Neural cell (in vitro differentiated cells): ENCODE measurements at regions not wholly inside any gene's neighbourhood (a gene's known extent, or its start where the extent isn't known, plus 50 kb on each side); places are given as distances from the start of the nearest gene placed in this dataset.

Experiments used
- H2AFZ ChIP-seq: fragments of 200-600, 300-800 bp; sonication (generic), shearing (Covaris generic); 2 replicates; pipeline ENCODE4 v1.6.0; 2014; ENCODE audit warnings: low read depth, mild to moderate bottlenecking, antibody characterized with exemption, low read length, moderate library complexity
- H3F3A ChIP-seq: fragments of 200-600 bp; shearing (Covaris generic); 2 replicates; pipeline ENCODE4 v1.6.1; 2016; ENCODE audit warnings: mild to moderate bottlenecking, moderate library complexity, mixed read lengths, antibody characterized with exemption, low read length; ENCODE audit not compliant: insufficient read depth, poor library complexity, severe bottlenecking
- H3K27ac ChIP-seq: fragments of 200-600, 300-800 bp; sonication (generic), shearing (Covaris generic); 2 replicates; pipeline ENCODE4 v1.5.1; 2014; ENCODE audit warnings: mild to moderate bottlenecking, low read length, moderate library complexity
- H3K27me3 ChIP-seq: fragments of 300-800, 200-600 bp; sonication (generic), shearing (Covaris generic); 2 replicates; pipeline ENCODE4 v1.6.0; 2014; ENCODE audit warnings: mild to moderate bottlenecking, low read depth, low read length, moderate library complexity; ENCODE audit not compliant: insufficient read depth
- H3K36me3 ChIP-seq: fragments of 300-800, 200-600 bp; sonication (generic), shearing (Covaris generic); 2 replicates; pipeline ENCODE4 v1.5.1; 2014; ENCODE audit warnings: mild to moderate bottlenecking, antibody characterized with exemption, low read length, moderate library complexity; ENCODE audit not compliant: insufficient read depth
- H3K4me2 ChIP-seq: fragments of 300-800, 200-600 bp; sonication (generic), shearing (Covaris generic); 2 replicates; pipeline ENCODE4 v1.6.0; 2014; ENCODE audit warnings: mild to moderate bottlenecking, low read length
- H3K4me3 ChIP-seq: fragments of 300-800, 200-600 bp; sonication (generic), shearing (Covaris generic); 2 replicates; pipeline ENCODE4 v1.5.1; 2014; ENCODE audit warnings: mild to moderate bottlenecking, low read length, moderate library complexity
- H3K79me2 ChIP-seq: fragments of 200-600 bp; shearing (Covaris generic); replicated peaks from 2 replicates; pipeline ENCODE4 v1.6.0; 2014; ENCODE audit warnings: mild to moderate bottlenecking, low read length, moderate library complexity; ENCODE audit not compliant: insufficient read depth
- H3K9ac ChIP-seq: fragments of 300-800, 200-600 bp; sonication (generic), shearing (Covaris generic); 2 replicates; pipeline ENCODE4 v1.6.1; 2016; ENCODE audit warnings: mild to moderate bottlenecking, low read length, mixed read lengths
- H3K9me2 ChIP-seq: fragments of 200-600 bp; shearing (Covaris generic); 2 replicates; pipeline ENCODE4 v1.6.1; 2016; ENCODE audit warnings: mild to moderate bottlenecking, low read length, mixed read lengths; ENCODE audit not compliant: insufficient read depth
- H3K9me3 ChIP-seq: fragments of 200-600, 300-800 bp; sonication (generic), shearing (Covaris generic); 2 replicates; pipeline ENCODE4 v1.6.1; 2016; ENCODE audit warnings: mild to moderate bottlenecking, mixed run types, low read length, moderate library complexity, mixed read lengths
- H4K20me1 ChIP-seq: fragments of 200-600 bp; shearing (Covaris generic); 2 replicates; pipeline ENCODE4 v1.6.1; 2016; ENCODE audit warnings: mild to moderate bottlenecking, mixed run types; ENCODE audit not compliant: insufficient read depth
- EP300 ChIP-seq: fragments of 450-650 bp; conservative IDR thresholded peaks from 2 replicates; pipeline ENCODE4 v1.6.1; 2014; ENCODE audit warnings: antibody characterized with exemption, mild to moderate bottlenecking, moderate library complexity; ENCODE audit not compliant: poor library complexity, severe bottlenecking
- EZH2 ChIP-seq: fragments of 200-600, 300-800 bp; shearing (Covaris generic), sonication (generic); IDR thresholded peaks from 2 replicates; pipeline ENCODE4 v1.6.1; 2014; ENCODE audit warnings: antibody characterized with exemption, low read length, borderline replicate concordance, mild to moderate bottlenecking; ENCODE audit not compliant: insufficient read depth, poor library complexity, severe bottlenecking
- MXI1 ChIP-seq: fragments of 450-650 bp; conservative IDR thresholded peaks from 2 replicates; pipeline ENCODE4 v1.6.1; 2014; ENCODE audit warnings: antibody characterized with exemption, mild to moderate bottlenecking; ENCODE audit not compliant: poor library complexity, severe bottlenecking
- POLR2AphosphoS5 ChIP-seq: IDR thresholded peaks from 2 replicates; pipeline ENCODE4 v1.6.1; 2012
- RAD21 ChIP-seq: fragments of 450-650 bp; conservative IDR thresholded peaks from 2 replicates; pipeline ENCODE4 v1.6.1; 2014; ENCODE audit warnings: antibody characterized with exemption, mild to moderate bottlenecking, moderate library complexity
- SMC3 ChIP-seq: fragments of 450-650 bp; conservative IDR thresholded peaks from 2 replicates; pipeline ENCODE4 v1.6.1; 2014; ENCODE audit warnings: antibody characterized with exemption, mild to moderate bottlenecking, moderate library complexity; ENCODE audit not compliant: poor library complexity
- TAF1 ChIP-seq: IDR thresholded peaks from 2 replicates; pipeline ENCODE4 v1.6.1; 2012; ENCODE audit warnings: low read depth
- TF ChIP-seq, protein P1 (sequence below): IDR thresholded peaks from 2 replicates; pipeline ENCODE4 v1.6.1; 2012; ENCODE audit warnings: borderline replicate concordance
- TF ChIP-seq, protein P2 (sequence below): fragments of 450-650 bp; IDR thresholded peaks from 2 replicates; pipeline ENCODE4 v1.5.1; 2014; ENCODE audit warnings: antibody characterized with exemption, mild to moderate bottlenecking, moderate library complexity; ENCODE audit not compliant: poor library complexity, severe bottlenecking

DNA sequence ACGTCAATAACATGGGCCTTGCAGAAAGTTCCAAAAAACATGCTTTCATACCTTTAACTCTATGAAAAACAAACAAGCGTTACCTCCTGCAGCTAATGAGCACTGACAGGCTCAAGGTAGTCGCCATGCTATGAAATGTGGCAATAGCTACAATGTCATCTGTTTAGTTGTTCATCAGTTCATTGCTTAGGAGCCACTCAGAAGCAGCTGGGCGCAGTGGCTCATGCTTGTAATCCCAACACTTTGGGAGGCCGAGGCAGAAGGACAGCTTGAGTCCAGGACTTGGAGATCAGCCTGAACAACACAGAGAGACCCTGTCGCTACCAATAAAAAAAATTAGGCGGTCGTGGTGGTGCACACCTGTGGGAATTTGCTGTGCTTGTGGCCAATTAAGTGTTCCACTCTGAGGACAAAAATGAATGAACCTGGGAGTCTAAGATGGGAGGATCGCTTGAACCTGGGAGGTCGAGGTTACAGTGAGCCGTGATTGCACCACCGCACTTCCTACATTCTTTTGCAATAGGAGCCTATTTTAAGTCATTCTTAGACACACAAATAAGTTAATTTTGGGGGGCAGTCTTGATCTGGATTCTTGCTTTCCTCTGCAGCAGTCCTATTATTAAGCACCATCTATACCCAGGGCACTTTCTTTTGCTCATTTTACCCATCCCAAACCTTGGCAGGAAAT is 276.2 kb upstream of the KLF14 start:
- TF ChIP-seq, protein P1, sequence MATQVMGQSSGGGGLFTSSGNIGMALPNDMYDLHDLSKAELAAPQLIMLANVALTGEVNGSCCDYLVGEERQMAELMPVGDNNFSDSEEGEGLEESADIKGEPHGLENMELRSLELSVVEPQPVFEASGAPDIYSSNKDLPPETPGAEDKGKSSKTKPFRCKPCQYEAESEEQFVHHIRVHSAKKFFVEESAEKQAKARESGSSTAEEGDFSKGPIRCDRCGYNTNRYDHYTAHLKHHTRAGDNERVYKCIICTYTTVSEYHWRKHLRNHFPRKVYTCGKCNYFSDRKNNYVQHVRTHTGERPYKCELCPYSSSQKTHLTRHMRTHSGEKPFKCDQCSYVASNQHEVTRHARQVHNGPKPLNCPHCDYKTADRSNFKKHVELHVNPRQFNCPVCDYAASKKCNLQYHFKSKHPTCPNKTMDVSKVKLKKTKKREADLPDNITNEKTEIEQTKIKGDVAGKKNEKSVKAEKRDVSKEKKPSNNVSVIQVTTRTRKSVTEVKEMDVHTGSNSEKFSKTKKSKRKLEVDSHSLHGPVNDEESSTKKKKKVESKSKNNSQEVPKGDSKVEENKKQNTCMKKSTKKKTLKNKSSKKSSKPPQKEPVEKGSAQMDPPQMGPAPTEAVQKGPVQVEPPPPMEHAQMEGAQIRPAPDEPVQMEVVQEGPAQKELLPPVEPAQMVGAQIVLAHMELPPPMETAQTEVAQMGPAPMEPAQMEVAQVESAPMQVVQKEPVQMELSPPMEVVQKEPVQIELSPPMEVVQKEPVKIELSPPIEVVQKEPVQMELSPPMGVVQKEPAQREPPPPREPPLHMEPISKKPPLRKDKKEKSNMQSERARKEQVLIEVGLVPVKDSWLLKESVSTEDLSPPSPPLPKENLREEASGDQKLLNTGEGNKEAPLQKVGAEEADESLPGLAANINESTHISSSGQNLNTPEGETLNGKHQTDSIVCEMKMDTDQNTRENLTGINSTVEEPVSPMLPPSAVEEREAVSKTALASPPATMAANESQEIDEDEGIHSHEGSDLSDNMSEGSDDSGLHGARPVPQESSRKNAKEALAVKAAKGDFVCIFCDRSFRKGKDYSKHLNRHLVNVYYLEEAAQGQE = no peak
- TF ChIP-seq MXI1 (no peak), EP300 (no peak), POLR2AphosphoS5 (no peak), EZH2 (no peak), SMC3 (no peak), RAD21 (no peak), TAF1 (no peak)
- TF ChIP-seq, protein P2, sequence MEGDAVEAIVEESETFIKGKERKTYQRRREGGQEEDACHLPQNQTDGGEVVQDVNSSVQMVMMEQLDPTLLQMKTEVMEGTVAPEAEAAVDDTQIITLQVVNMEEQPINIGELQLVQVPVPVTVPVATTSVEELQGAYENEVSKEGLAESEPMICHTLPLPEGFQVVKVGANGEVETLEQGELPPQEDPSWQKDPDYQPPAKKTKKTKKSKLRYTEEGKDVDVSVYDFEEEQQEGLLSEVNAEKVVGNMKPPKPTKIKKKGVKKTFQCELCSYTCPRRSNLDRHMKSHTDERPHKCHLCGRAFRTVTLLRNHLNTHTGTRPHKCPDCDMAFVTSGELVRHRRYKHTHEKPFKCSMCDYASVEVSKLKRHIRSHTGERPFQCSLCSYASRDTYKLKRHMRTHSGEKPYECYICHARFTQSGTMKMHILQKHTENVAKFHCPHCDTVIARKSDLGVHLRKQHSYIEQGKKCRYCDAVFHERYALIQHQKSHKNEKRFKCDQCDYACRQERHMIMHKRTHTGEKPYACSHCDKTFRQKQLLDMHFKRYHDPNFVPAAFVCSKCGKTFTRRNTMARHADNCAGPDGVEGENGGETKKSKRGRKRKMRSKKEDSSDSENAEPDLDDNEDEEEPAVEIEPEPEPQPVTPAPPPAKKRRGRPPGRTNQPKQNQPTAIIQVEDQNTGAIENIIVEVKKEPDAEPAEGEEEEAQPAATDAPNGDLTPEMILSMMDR = no peak
- H3F3A ChIP-seq = no peaks in the 10 kb centered on the region
- H3K27ac ChIP-seq = no peak overlapping the region

DNA sequence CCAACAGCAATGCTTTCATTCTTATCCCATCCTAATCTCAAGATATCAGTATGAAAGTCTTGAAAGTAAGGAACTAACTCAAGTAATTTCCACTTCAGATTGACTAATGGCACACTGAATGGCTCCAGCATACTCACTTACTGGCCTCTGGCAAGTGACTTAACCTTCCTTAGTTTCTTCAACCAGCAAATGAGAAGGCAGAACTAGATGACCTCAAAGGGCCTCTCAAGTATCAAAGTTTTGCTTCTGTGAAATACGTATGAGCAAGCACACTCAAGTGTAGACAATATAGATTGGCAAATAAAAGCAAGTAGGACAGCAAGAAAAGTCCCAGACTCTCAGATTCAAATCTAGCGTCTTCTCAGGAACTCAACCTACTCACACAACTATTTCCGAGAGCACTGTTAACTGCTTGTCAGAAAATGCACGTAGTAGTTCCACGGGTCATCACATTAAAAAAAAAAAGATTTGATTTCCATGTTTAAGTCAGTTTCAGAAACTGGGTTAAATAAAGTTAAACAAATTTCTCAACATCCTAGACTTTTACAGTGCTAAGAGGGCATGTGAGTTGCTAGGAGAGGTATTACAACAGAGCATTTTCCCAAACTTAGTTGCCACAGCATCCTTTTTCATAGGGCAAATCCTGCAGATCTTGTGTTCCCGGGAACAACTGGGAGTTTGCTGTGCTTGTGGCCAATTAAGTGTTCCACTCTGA is 276.9 kb upstream of the KLF14 start:
- no peak for TF ChIP-seq SMC3
- TF ChIP-seq POLR2AphosphoS5 = no peak
- TF ChIP-seq RAD21 = no peak
- TF ChIP-seq MXI1 = no peak
- TF ChIP-seq, protein P2 = no peak
- no peak for TF ChIP-seq EZH2
- no peaks in the 10 kb centered on the region for H3F3A ChIP-seq
- no peaks in the 10 kb centered on the region for H4K20me1 ChIP-seq
- no peaks in the 10 kb centered on the region for H3K9me3 ChIP-seq
- no peaks in the 10 kb centered on the region for H3K36me3 ChIP-seq
- no peaks in the 10 kb centered on the region for H3K9me2 ChIP-seq
- H3K4me3 ChIP-seq = no peak overlapping the region
- no peak overlapping the region for H3K9ac ChIP-seq
- H3K27me3 ChIP-seq = no peaks in the 10 kb centered on the region
- no peak overlapping the region for H3K27ac ChIP-seq
- H3K4me2 ChIP-seq = no peak overlapping the region
- H3K79me2 ChIP-seq = no peaks in the 10 kb centered on the region
- H2AFZ ChIP-seq = no peak overlapping the region

More for the DNA sequence above, 276.2 kb upstream of the KLF14 start:
- Histone ChIP-seq H3K79me2 (no peaks in the 10 kb centered on the region), H3K4me3 (no peak overlapping the region), H3K9me3 (no peaks in the 10 kb centered on the region), H3K36me3 (no peaks in the 10 kb centered on the region), H3K4me2 (no peak overlapping the region), H3K27me3 (no peaks in the 10 kb centered on the region), H3K9ac (no peak overlapping the region), H2AFZ (no peak overlapping the region), H4K20me1 (no peaks in the 10 kb centered on the region), H3K9me2 (no peaks in the 10 kb centered on the region)
